GM19035 (cell line): ENCODE measurements at regions not wholly inside any gene's neighbourhood (a gene's known extent, or its start where the extent isn't known, plus 50 kb on each side); places are given as distances from the start of the nearest gene placed in this dataset.
"Not testable (repeated sequence)": the region's sequence is repeated elsewhere in the genome, so short reads cannot be mapped to it uniquely, and the experiment has no call there.

Experiments
- ATAC-seq: cut with Tn5 transposase; IDR thresholded peaks from one replicate; pipeline ENCODE4 v1.9.1; 2021; ENCODE audit not compliant: unreplicated experiment

DNA sequence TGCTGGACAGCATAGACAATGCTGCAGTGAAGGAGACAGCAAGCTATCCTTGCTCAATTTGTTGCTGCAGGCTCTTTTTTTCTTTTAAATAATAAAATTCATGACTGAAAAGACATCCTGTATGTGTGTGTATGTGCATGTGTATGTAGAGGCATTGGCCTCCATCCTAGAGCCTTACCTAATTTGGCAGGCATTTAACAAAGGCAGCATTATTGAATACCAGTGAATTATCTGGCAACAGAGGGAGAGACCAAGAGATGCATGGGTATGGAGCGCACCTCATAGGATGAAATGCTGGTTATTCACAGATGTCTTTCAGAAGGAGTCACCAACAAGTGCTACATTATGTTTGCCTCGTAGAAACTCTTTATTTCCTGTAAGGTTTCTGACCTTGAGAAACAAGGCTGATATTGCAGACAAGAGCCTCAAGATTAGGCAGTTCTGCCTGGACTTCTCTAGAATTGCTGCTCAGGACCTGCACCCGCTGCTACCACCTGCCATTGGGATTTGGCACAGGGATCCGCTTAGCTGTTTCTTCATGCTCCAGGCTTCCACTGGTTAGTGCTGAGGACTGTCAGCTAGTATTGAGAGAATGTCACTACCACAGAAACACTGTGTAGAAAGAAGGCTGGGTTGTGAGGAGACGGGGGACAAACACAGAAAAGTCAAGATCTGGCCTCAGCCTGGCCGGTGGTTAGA, 247.7 kb upstream of the RFX3 start:
- ATAC-seq: no peak

- no peak for ATAC-seq
Observed at GRCh38 chr9:3769646-3770045, 243.8 kb upstream of the RFX3 start.

DNA sequence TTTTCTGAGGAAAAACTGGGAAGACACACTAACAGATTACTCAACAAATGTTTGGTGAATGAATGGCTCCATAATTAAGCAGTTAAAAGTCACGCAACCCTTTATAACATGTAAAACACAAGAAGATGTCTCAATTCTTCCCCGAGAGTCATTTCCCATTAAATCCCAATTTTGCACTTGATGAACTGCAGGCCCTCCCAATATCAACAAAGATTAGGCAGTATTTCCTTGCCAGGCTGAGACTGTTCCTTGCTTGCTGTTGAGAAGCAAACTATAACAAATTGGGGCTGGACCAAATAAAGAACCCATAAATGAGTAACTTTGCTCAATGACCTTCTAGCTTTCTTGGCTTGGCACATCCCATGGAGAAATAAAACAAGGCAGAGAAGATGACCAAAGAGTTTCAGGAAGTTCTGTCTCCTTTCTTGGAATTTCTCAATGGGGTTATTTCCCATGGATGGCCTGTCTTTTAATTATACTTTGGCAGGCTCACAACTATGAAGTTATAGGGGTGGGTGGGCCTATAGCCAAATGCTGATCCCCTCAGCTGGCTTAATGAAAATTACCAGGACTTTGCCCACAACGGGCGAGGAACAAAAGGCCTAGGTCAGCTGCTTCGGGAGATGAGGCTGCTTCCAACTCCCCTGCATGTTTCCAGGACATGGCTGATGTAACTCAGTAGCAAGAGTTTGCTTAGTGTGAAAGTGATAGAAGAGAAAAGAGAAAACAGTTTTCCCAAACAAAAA, 243.1 kb upstream of the RFX3 start:
- ATAC-seq: no peak

- no peak for ATAC-seq
Observed at GRCh38 chr9:3768286-3768685, 242.5 kb upstream of the RFX3 start.

DNA sequence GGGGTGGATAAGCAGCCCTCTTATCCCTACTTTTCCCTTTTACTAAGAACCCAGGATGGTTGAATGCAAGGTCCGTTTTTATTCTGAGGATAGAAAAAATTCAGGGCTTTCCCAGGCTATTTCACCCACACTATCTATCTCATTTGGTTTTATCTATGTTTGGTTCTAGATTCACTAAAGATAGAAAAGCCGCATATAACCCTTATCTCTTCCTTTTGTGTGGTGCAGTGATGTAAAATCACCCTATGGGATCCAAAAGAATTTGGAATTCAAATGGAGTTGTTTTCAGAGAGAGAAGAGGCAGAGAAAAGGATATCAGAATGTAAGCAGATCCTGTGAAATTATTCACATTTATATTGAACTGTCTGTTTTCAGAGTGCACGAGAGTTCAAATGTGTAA, 236.3 kb upstream of the RFX3 start:
- ATAC-seq: no peak

DNA sequence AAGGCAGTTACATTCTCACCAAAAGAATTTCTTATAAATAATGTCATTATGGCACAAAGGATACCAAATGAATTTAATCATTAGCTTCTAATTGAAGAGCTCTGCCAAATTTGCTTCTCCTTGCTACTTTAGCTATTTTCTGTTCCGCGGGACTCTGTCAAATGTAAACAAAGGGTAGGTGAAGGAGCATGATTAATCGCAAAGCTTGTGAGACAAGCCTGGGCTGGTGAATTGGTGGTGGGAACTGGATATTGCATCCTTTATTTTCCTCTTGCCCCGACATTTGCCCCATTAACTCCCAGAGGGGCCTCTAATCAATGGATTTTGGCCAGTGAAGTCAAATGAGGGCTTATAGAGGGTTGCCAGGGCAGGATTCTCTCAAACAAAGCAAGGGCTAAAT, 234.2 kb upstream of the RFX3 start:
- ATAC-seq: no peak

- ATAC-seq: no peak
Observed at GRCh38 chr9:3758816-3759576, 233.2 kb upstream of the RFX3 start.

- no peak for ATAC-seq
Observed at GRCh38 chr9:3756071-3756470, 230.3 kb upstream of the RFX3 start.

- ATAC-seq: no peak
Observed at GRCh38 chr9:3751125-3751758, 225.4 kb upstream of the RFX3 start.

GRCh38 chr9:3750321-3750720, 224.5 kb upstream of the RFX3 start:
- no peak for ATAC-seq

GRCh38 chr9:3746296-3747275, 220.8 kb upstream of the RFX3 start:
- ATAC-seq: no peak

DNA sequence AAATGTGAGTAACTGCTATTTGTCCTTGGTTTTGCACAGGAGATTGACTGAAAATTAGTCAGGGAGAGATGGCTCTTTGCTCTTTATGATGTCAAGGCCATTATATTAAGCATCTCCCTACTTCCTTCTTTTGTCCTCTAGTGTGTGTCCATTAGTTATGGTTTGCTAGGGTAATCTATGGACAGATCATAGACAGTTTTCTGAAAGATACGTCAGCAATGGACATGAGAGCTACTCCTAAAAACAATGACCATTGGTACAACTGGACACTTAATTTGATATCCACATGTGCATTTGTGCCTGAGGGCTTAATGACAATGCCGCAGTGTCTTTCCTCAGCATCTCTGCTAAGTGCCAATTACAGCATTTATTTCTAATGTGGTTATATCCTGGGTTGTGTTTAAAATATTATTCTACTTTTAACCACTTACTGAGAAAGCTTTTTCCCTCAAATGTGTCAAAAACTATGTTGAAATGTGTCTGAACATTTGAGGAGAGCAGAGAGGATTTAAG, 218.2 kb upstream of the RFX3 start:
- ATAC-seq: no peak

DNA sequence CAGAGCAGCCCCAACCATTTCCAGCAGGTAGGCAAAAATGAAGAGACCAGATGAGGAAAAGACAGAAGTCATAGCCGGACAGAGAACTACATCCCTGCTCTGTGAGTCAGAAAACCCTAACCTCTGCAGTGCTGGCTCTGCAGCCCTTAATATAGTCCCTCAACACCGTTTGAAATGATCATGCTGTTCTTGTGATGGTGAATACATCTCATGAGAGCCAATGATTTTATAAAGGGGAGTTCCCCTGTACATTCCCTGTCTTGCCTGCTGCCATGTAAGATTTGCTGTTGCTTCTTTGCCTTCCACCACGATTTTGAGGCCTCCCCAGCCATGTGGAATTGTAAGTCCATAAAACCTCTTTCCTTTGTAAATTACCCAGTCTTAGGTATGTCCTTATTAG, 216.8 kb upstream of the RFX3 start:
- ATAC-seq: no peak

DNA sequence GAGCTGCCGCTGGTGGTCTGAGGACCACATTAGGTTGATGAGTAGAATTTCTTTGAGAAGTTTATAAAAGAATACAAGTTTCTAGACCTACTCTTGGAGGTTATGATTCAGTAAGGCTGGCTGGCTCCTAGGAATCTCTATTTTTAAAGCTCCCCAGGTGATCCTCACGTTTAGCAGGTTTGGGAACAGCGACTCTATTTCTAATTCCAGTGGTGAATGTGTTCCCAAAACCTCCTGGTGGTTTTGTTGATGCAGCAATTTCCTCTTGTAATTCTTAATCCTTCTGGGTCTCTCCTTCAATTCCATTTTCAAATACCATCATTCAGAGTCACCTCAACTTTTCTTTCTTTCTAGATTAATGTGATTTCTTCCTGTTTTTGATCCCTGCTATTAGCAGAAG, 215.9 kb upstream of the RFX3 start:
- ATAC-seq: no peak

- ATAC-seq: no peak
Observed at GRCh38 chr9:3740690-3741419, 215.1 kb upstream of the RFX3 start.

GRCh38 chr9:3736161-3736560, 210.4 kb upstream of the RFX3 start:
- ATAC-seq: no peak

DNA sequence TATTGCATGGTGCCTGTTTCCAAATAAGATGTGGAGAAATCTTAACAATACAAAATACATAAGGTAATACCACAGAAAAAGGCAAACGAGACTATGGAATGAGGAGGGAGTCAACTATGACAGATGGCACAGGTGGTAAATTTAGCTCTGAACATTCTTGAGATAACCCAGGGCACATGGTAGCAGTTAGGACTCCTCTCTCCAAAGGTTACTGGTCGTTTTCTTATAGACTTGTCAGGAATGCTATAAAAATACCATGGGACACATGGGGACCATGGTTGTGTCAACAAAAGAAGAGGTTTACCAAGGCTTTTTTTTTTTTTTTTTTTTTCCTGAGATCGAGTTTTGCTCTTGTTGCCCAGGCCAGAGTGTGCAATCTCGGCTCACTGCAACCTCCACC, 209.4 kb upstream of the RFX3 start:
- ATAC-seq: no peak

- ATAC-seq: not testable (repeated sequence)
Observed at GRCh38 chr9:3733527-3734262, 207.9 kb upstream of the RFX3 start.

- ATAC-seq: no peak
Observed at GRCh38 chr9:3733039-3733408, 207.2 kb upstream of the RFX3 start.
